LNCaP clone FGC (cell line): ENCODE measurements at regions not wholly inside any gene's neighbourhood (a gene's known extent, or its start where the extent isn't known, plus 50 kb on each side); places are given as distances from the start of the nearest gene placed in this dataset.

Source experiments
- DNase-seq: peaks from one replicate; pipeline ENCODE4 v3.0.0-alpha.2; 2011; ENCODE audit warnings: low read depth
- H3K4me3 ChIP-seq: 2 replicates; pipeline ENCODE4 v1.5.1; 2011; ENCODE audit warnings: mild to moderate bottlenecking, low read depth, low read length, control low read depth
- TF ChIP-seq, protein P1 (sequence below): IDR thresholded peaks from 2 replicates; pipeline ENCODE4 v1.5.1; 2012; ENCODE audit warnings: mild to moderate bottlenecking; ENCODE audit not compliant: control insufficient read depth, insufficient read depth; ENCODE audit errors: extremely low read depth

DNA sequence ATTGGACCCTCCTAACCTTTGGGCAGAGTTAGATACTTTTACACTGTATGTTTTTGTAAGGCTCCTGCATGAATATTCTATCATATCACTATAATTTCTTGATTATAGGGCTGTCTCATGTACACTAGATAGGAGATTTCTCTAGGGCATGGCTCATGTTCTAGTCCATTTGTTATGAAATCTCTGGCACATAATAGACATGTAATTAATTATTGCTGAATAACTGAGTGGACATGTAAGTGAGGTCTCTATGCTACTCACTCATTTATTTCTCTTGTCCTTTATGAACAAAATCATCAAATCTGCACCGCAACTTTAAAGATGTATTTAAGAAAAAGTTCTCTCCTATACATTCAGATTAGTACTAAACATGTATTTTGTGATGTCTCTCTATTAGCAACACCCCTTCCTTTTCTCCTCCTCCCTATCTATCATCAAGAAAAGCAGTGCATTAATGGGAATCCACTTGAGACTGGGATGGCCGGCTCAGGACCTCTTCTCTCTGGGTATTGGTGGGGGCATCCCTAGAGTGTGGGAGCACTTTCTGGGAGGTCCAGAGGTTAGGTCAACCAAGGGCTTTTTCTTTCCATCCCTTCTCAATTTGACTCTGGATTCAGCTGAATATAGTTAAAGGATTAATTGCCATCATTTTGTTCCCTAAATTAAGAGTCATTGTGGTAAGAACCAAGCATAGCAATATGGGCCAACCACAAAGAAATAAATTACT is 168.0 kb upstream of the HMGA2 start:
- DNase-seq = no peak
- no peak overlapping the region for H3K4me3 ChIP-seq
- TF ChIP-seq, protein P1, sequence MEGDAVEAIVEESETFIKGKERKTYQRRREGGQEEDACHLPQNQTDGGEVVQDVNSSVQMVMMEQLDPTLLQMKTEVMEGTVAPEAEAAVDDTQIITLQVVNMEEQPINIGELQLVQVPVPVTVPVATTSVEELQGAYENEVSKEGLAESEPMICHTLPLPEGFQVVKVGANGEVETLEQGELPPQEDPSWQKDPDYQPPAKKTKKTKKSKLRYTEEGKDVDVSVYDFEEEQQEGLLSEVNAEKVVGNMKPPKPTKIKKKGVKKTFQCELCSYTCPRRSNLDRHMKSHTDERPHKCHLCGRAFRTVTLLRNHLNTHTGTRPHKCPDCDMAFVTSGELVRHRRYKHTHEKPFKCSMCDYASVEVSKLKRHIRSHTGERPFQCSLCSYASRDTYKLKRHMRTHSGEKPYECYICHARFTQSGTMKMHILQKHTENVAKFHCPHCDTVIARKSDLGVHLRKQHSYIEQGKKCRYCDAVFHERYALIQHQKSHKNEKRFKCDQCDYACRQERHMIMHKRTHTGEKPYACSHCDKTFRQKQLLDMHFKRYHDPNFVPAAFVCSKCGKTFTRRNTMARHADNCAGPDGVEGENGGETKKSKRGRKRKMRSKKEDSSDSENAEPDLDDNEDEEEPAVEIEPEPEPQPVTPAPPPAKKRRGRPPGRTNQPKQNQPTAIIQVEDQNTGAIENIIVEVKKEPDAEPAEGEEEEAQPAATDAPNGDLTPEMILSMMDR = no peak

DNA sequence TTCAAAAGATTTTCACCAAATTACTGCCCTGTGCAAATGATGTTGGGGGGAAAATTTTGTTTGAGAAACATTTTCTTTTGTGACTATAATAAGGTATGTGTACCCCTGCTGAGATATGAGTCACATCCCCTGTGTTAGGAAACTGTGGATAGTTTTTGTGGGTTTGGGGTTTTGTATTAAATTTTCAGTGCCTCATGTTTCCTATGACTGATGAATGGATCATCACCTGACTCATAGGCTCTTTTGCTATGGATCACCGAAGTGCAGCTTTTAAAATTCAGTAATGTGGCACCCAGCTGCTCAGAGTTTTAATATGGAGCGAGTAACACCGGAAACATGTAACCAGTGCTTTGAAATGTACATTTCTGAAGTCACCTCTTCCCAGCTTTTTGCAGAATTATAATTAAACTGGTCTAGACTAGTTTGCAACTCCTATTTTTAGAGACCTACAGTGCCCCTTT is 167.4 kb upstream of the HMGA2 start:
- H3K4me3 ChIP-seq = no peak overlapping the region
- no peak for DNase-seq
- TF ChIP-seq, protein P1 = no peak

GRCh38 chr12:65657635-65658034 is 166.6 kb upstream of the HMGA2 start:
- DNase-seq = no peak

DNA sequence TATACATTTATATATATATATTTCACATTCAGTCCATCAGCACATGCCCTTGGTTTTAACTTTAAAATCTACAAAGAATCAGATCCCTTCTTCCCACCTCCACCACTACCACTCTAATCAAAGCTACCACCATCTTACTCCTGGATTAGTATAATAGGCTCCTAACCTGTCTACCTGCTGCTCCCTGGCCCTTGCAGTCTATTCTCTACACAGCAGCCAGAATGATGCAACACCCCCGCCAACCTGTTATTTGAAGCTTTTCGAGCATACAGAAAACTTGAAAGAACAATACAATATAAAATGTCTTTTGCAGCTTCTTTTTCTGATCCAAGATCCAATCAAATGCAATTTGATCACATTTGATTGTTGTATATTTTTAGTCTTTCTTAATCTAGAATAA is 165.9 kb upstream of the HMGA2 start:
- TF ChIP-seq, protein P1 = no peak

More at GRCh38 chr12:65657635-65658034, 166.6 kb upstream of the HMGA2 start:
- TF ChIP-seq, protein P1 = no peak
- no peak overlapping the region for H3K4me3 ChIP-seq

DNA sequence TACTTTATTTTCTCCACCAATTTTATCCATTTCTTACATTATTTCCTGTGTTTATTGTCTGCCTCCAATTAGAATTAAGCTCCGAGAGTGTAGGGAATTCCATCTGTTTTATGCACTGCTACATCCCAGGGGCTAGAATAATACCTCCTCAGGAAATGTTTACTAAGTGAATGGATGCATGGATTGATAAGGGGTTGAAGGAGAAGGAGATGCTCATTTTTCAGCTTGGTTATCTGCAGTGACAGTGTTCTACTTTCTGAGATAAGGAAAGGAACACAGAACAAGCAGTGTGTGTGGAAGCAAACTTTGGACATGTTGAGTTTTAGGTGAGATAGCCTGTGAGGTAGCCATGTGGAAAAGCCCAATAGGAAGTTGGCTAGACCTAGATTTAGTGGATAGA is 164.6 kb upstream of the HMGA2 start:
- TF ChIP-seq, protein P1 = no peak
- H3K4me3 ChIP-seq = no peak overlapping the region
- DNase-seq = no peak

More for the DNA sequence above, 165.9 kb upstream of the HMGA2 start:
- no peak for DNase-seq
- H3K4me3 ChIP-seq = no peak overlapping the region

- TF ChIP-seq, protein P1 = no peak
- no peak for DNase-seq
These were observed 164.2 kb upstream of the HMGA2 start for GRCh38 chr12:65660096-65660495.

DNA sequence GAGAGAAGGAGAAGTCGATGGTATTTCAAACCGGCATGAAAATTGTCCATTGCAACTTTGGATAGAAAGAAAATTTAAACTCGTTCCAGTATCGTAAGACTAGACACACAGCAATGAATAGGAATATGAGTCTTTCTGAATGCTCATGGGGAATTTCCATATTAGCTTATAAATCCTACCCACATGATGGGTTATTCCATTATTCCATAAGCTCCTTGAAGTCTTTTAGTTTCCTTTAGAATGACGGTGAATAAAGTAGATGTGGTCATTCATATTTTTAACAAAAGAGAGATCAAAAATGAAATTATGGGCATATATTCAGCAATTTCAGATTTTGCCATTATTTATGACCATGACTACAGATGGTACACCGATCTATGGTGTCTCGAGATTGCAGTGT is 163.4 kb upstream of the HMGA2 start:
- TF ChIP-seq, protein P1 = no peak
- H3K4me3 ChIP-seq = no peak overlapping the region
- no peak for DNase-seq

More at GRCh38 chr12:65660096-65660495, 164.2 kb upstream of the HMGA2 start:
- H3K4me3 ChIP-seq = no peak overlapping the region
